GM18870 (cell line): ENCODE measurements at regions not wholly inside any gene's neighbourhood (a gene's known extent, or its start where the extent isn't known, plus 50 kb on each side); places are given as distances from the start of the nearest gene placed in this dataset.

Experiments used
- ATAC-seq: cut with Tn5 transposase; IDR thresholded peaks from one replicate; pipeline ENCODE4 v1.9.1; 2021; ENCODE audit warnings: moderate library complexity; ENCODE audit not compliant: unreplicated experiment

GRCh38 chr4:31998807-31999206 is 1278.6 kb downstream of the PCDH7 start:
- no peak for ATAC-seq

GRCh38 chr4:31999848-32000247 is 1279.7 kb downstream of the PCDH7 start:
- ATAC-seq: no peak

GRCh38 chr4:32000846-32001488 is 1280.8 kb downstream of the PCDH7 start:
- ATAC-seq: no peak

GRCh38 chr4:32002037-32002747 is 1282.0 kb downstream of the PCDH7 start:
- no peak for ATAC-seq

GRCh38 chr4:32003548-32003947 is 1283.4 kb downstream of the PCDH7 start:
- ATAC-seq: no peak

GRCh38 chr4:32010221-32010620 is 1290.1 kb downstream of the PCDH7 start:
- no peak for ATAC-seq

- no peak for ATAC-seq
Observed at GRCh38 chr4:32022071-32022470, 1301.9 kb downstream of the PCDH7 start.

- ATAC-seq: no peak
Observed at GRCh38 chr4:32025851-32026459, 1305.8 kb downstream of the PCDH7 start.

- ATAC-seq: no peak
Observed at GRCh38 chr4:32030406-32030805, 1310.2 kb downstream of the PCDH7 start.

- no peak for ATAC-seq
Observed at GRCh38 chr4:32031026-32031425, 1310.9 kb downstream of the PCDH7 start.

- ATAC-seq: no peak
Observed at GRCh38 chr4:32032136-32032672, 1312.0 kb downstream of the PCDH7 start.

- no peak for ATAC-seq
Observed at GRCh38 chr4:32037399-32037798, 1317.2 kb downstream of the PCDH7 start.

GRCh38 chr4:32042486-32043247 is 1322.5 kb downstream of the PCDH7 start:
- no peak for ATAC-seq

- no peak for ATAC-seq
Observed at GRCh38 chr4:32043248-32043633, 1323.1 kb downstream of the PCDH7 start.

- no peak for ATAC-seq
Observed at GRCh38 chr4:32061916-32062315, 1341.7 kb downstream of the PCDH7 start.

GRCh38 chr4:32073542-32073941 is 1353.4 kb downstream of the PCDH7 start:
- ATAC-seq: no peak

- ATAC-seq: no peak
Observed at GRCh38 chr4:32087211-32087610, 1367.0 kb downstream of the PCDH7 start.

- no peak for ATAC-seq
Observed at GRCh38 chr4:32094987-32095386, 1374.8 kb downstream of the PCDH7 start.

- no peak for ATAC-seq
Observed at GRCh38 chr4:32102896-32103295, 1382.7 kb downstream of the PCDH7 start.

GRCh38 chr4:32106767-32107166 is 1386.6 kb downstream of the PCDH7 start:
- ATAC-seq: no peak

GRCh38 chr4:32112891-32113290 is 1392.7 kb downstream of the PCDH7 start:
- no peak for ATAC-seq
